ENCODE measurements at regions not wholly inside any gene's neighbourhood (a gene's known extent, or its start where the extent isn't known, plus 50 kb on each side); places are given as distances from the start of the nearest gene placed in this dataset.

DNA sequence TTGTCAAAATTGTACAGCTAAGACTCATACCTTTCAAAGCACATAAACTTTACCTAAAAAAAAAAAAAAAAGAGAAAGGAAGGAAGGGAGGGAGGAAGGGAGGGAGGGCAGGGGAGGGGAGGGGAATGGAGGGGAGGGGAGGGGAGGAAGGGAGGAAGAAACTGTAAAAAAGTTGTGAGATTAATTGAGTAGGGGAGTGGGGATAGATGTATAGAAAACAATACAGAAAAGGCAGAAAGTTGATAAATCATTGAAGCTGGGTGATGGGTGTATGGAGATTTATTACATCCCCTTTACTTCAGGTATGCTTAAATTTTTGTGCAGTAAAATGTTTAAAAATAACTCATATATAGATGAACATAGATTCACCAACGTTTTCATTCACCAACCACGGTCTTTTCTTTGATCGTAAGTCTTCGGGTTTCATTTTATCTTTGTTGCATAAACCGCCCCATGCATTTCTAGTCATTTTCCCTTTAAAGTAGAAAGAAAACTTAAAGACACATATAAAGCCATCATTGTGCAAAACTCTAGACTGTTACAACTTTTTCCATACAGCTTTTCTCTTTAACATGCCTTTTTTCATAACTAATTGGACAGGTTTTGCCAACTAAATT lies 191.2 kb upstream of the KRR1 start (continued):
- TF ChIP-seq, protein P1, sequence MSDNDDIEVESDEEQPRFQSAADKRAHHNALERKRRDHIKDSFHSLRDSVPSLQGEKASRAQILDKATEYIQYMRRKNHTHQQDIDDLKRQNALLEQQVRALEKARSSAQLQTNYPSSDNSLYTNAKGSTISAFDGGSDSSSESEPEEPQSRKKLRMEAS (IDR thresholded peaks at IDR 0.05; ENCODE audit: low read depth), result no peak
- TF ChIP-seq USF1 (IDR thresholded peaks at IDR 0.05; ENCODE audit: borderline replicate concordance, low read depth) (no peak), GATA2 (CRISPR knock-in tag; IDR thresholded peaks at IDR 0.05) (no peak), NRF1 (IDR thresholded peaks at IDR 0.05; ENCODE audit: low read depth, low read length) (no peak), MEF2A (IDR thresholded peaks at IDR 0.05; ENCODE audit: borderline replicate concordance, low read depth) (no peak), USF2 (IDR thresholded peaks at IDR 0.05; ENCODE audit: borderline replicate concordance, low read depth, low read length) (no peak), TEAD4 (IDR thresholded peaks at IDR 0.05; ENCODE audit: borderline replicate concordance, insufficient read depth) (no peak), GABPA (IDR thresholded peaks at IDR 0.05; ENCODE audit: low read depth) (no peak)

GRCh38 chr12:75701859-75702258 lies 190.4 kb upstream of the KRR1 start:
- Histone ChIP-seq H3K27ac (ENCODE audit: low read depth in 2 of 2, low read length in 1 of 2) (no peak overlapping the region), H4K20me1 (ENCODE audit: insufficient read depth) (no peaks in the 10 kb centered on the region), H3K9me2 (no peaks in the 10 kb centered on the region), H3K36me3 (replicated peaks in 1 of 2; ENCODE audit: control insufficient read depth in 1 of 2, insufficient read depth in 2 of 2, low read length in 1 of 2) (no peaks in the 10 kb centered on the region), H3K9me3 (no peaks in the 10 kb centered on the region), H3K4me3 (ENCODE audit: low read depth in 2 of 2, low read length in 1 of 2) (no peak overlapping the region), H3K4me2 (no peak overlapping the region), H3K9ac (no peak overlapping the region), H3F3A (replicated peaks; ENCODE audit: insufficient read depth) (peaks cover 15% of the 10 kb centered on the region), H2AFZ (ENCODE audit: low read depth) (no peak overlapping the region), H3K27me3 (ENCODE audit: insufficient read depth) (no peaks in the 10 kb centered on the region), H3K4me1 (ENCODE audit: control insufficient read depth in 1 of 2, insufficient read depth in 2 of 2, low read depth in 1 of 2, low read length in 1 of 2) (peaks cover 12 to 14% of the 10 kb centered on the region in 2 experiments), H3K79me2 (ENCODE audit: insufficient read depth) (no peaks in the 10 kb centered on the region)
- WGBS (ENCODE audit: low lambda C conversion rate), result 83% methylated on average over 2 of the region's 2 CpGs
- TF ChIP-seq, protein P1 (IDR thresholded peaks at IDR 0.05; ENCODE audit: low read depth), result no peak
- no peak for TF ChIP-seq FOXM1 (IDR thresholded peaks at IDR 0.05; ENCODE audit: low read depth)
- TF ChIP-seq RXRA (IDR thresholded peaks at IDR 0.05; ENCODE audit: borderline replicate concordance, low read depth), result no peak
- TF ChIP-seq RCOR1 (IDR thresholded peaks at IDR 0.05; ENCODE audit: low read length), result no peak
- TF ChIP-seq TAF1 (IDR thresholded peaks at IDR 0.05; ENCODE audit: borderline replicate concordance, low read depth, low read length), result no peak
- TF ChIP-seq GATA2 (CRISPR knock-in tag; IDR thresholded peaks at IDR 0.05), result no peak
- TF ChIP-seq NRF1 (IDR thresholded peaks at IDR 0.05; ENCODE audit: low read depth, low read length), result no peak
- TF ChIP-seq EZH2phosphoT487 (IDR thresholded peaks at IDR 0.05; ENCODE audit: borderline replicate concordance, low read depth), result no peak
- no peak for TF ChIP-seq ZBTB33 (IDR thresholded peaks at IDR 0.05; ENCODE audit: borderline replicate concordance, low read depth)
- no peak for TF ChIP-seq CHD2 (IDR thresholded peaks at IDR 0.05; ENCODE audit: low read length, partially characterized antibody)
- TF ChIP-seq SIN3A (IDR thresholded peaks at IDR 0.05; ENCODE audit: borderline replicate concordance, low read depth, low read length), result no peak
- no peak for TF ChIP-seq FOSL2 (IDR thresholded peaks at IDR 0.05; ENCODE audit: borderline replicate concordance, low read depth)
- no peak for TF ChIP-seq RAD21 (IDR thresholded peaks at IDR 0.05; ENCODE audit: low read length)
- TF ChIP-seq MEF2A (IDR thresholded peaks at IDR 0.05; ENCODE audit: borderline replicate concordance, low read depth), result no peak
- TF ChIP-seq PBX3 (IDR thresholded peaks at IDR 0.05), result no peak
- TF ChIP-seq SMC3 (IDR thresholded peaks at IDR 0.05; ENCODE audit: low read depth, low read length), result no peak
- POLR2A ChIA-PET, result no interaction called here
- CTCF ChIA-PET, result no interaction called here
- DNase-seq, result no peak
